MM.1S (cell line): ENCODE measurements at regions not wholly inside any gene's neighbourhood (a gene's known extent, or its start where the extent isn't known, plus 50 kb on each side); places are given as distances from the start of the nearest gene placed in this dataset.

Source experiments
- DNase-seq: peaks from one replicate; pipeline ENCODE4 v3.0.0-alpha.2; 2015
- H2AFZ ChIP-seq: fragments of 300-600 bp; sonication (generic); 2 replicates; pipeline ENCODE4 v1.6.0; 2016; ENCODE audit warnings: antibody characterized with exemption, low read length
- H3F3A ChIP-seq: fragments of 300-600 bp; sonication (generic); 2 replicates; pipeline ENCODE4 v1.6.1; 2016; ENCODE audit warnings: mild to moderate bottlenecking, antibody characterized with exemption, low read length, moderate library complexity, mixed read lengths; ENCODE audit not compliant: insufficient read depth
- H3K27ac ChIP-seq: fragments of 300-600 bp; sonication (generic); 2 replicates; pipeline ENCODE4 v1.5.1; 2016; ENCODE audit warnings: mild to moderate bottlenecking, low read length
- H3K27me3 ChIP-seq: fragments of 300-600 bp; sonication (generic); replicated peaks from 2 replicates; pipeline ENCODE4 v1.6.0; 2016; ENCODE audit warnings: low read length; ENCODE audit not compliant: insufficient read depth
- H3K36me3 ChIP-seq: fragments of 300-600 bp; sonication (generic); replicated peaks from 2 replicates; pipeline ENCODE4 v1.6.1; 2016; ENCODE audit warnings: mild to moderate bottlenecking, low read length, mixed read lengths; ENCODE audit not compliant: insufficient read depth
- H3K4me1 ChIP-seq: fragments of 300-600 bp; sonication (generic); 2 replicates; pipeline ENCODE4 v1.6.1; 2016; ENCODE audit warnings: low read length, mixed read lengths
- H3K4me2 ChIP-seq: fragments of 300-600 bp; sonication (generic); 2 replicates; pipeline ENCODE4 v1.6.0; 2016; ENCODE audit warnings: low read depth, low read length
- H3K4me3 ChIP-seq: fragments of 300-600 bp; sonication (generic); 2 replicates; pipeline ENCODE4 v1.5.1; 2016; ENCODE audit warnings: low read length, mixed read lengths
- H3K79me2 ChIP-seq: fragments of 300-600 bp; sonication (generic); 2 replicates; pipeline ENCODE4 v1.6.1; 2016; ENCODE audit warnings: mixed run types, low read length, mixed read lengths
- H3K9ac ChIP-seq: fragments of 300-600 bp; sonication (generic); 2 replicates; pipeline ENCODE4 v1.6.1; 2016; ENCODE audit warnings: low read length, mixed read lengths
- H3K9me2 ChIP-seq: fragments of 300-600 bp; sonication (generic); replicated peaks from 2 replicates; pipeline ENCODE4 v1.6.1; 2016; ENCODE audit warnings: mild to moderate bottlenecking, low read length, mixed read lengths; ENCODE audit not compliant: insufficient read depth
- H3K9me3 ChIP-seq: fragments of 300-600 bp; sonication (generic); replicated peaks from 2 replicates; pipeline ENCODE4 v1.6.1; 2016; ENCODE audit warnings: mild to moderate bottlenecking, low read length, mixed read lengths; ENCODE audit not compliant: insufficient read depth
- H4K20me1 ChIP-seq: fragments of 300-600 bp; sonication (generic); 2 replicates; pipeline ENCODE4 v1.6.1; 2016; ENCODE audit warnings: mild to moderate bottlenecking, low read length, moderate library complexity, mixed read lengths; ENCODE audit not compliant: insufficient read depth
- CTCF ChIP-seq: fragments of 300-600 bp; sonication (generic); IDR thresholded peaks from 2 replicates; pipeline ENCODE4 v1.5.1; 2016; ENCODE audit warnings: antibody characterized with exemption, low read length, mixed read lengths
- EZH2 ChIP-seq: fragments of 300-600 bp; sonication (generic); optimal IDR thresholded peaks from 2 replicates; pipeline ENCODE3; 2017; ENCODE audit warnings: low read depth, mild to moderate bottlenecking, antibody characterized with exemption, low read length, mixed read lengths
- EZH2phosphoT487 ChIP-seq: fragments of 300-600 bp; sonication (generic); IDR thresholded peaks from 2 replicates; pipeline ENCODE4 v1.6.1; 2018; ENCODE audit warnings: antibody characterized with exemption, low read length

GRCh38 chr16:35751191-35751941 is 2292.0 kb downstream of the TP53TG3F start:
- Histone ChIP-seq H3K9me3 (no peaks in the 10 kb centered on the region), H2AFZ (no peak overlapping the region)
- DNase-seq = no peak

GRCh38 chr16:35752012-35752772 is 2292.8 kb downstream of the TP53TG3F start:
- Histone ChIP-seq H3K9me2 (no peaks in the 10 kb centered on the region), H3K27me3 (no peaks in the 10 kb centered on the region), H4K20me1 (no peaks in the 10 kb centered on the region), H3K27ac (no peak overlapping the region), H3K79me2 (no peaks in the 10 kb centered on the region), H3K4me1 (no peaks in the 10 kb centered on the region), H3K4me2 (no peak overlapping the region), H3K4me3 (no peak overlapping the region), H3K9ac (no peak overlapping the region), H2AFZ (no peak overlapping the region), H3K36me3 (no peaks in the 10 kb centered on the region), H3F3A (no peaks in the 10 kb centered on the region), H3K9me3 (no peaks in the 10 kb centered on the region)
- no peak for TF ChIP-seq CTCF
- no peak for TF ChIP-seq EZH2phosphoT487
- no peak for TF ChIP-seq EZH2
- DNase-seq = no peak

More at GRCh38 chr16:35751191-35751941, 2292.0 kb downstream of the TP53TG3F start:
- Histone ChIP-seq H3K9ac (no peak overlapping the region), H3K27ac (no peak overlapping the region), H3K79me2 (no peaks in the 10 kb centered on the region), H4K20me1 (no peaks in the 10 kb centered on the region), H3K9me2 (no peaks in the 10 kb centered on the region), H3K36me3 (no peaks in the 10 kb centered on the region), H3K4me2 (no peak overlapping the region), H3K27me3 (no peaks in the 10 kb centered on the region), H3K4me1 (no peaks in the 10 kb centered on the region), H3F3A (no peaks in the 10 kb centered on the region), H3K4me3 (no peak overlapping the region)
- TF ChIP-seq EZH2phosphoT487 (no peak), CTCF (no peak), EZH2 (no peak)

DNA sequence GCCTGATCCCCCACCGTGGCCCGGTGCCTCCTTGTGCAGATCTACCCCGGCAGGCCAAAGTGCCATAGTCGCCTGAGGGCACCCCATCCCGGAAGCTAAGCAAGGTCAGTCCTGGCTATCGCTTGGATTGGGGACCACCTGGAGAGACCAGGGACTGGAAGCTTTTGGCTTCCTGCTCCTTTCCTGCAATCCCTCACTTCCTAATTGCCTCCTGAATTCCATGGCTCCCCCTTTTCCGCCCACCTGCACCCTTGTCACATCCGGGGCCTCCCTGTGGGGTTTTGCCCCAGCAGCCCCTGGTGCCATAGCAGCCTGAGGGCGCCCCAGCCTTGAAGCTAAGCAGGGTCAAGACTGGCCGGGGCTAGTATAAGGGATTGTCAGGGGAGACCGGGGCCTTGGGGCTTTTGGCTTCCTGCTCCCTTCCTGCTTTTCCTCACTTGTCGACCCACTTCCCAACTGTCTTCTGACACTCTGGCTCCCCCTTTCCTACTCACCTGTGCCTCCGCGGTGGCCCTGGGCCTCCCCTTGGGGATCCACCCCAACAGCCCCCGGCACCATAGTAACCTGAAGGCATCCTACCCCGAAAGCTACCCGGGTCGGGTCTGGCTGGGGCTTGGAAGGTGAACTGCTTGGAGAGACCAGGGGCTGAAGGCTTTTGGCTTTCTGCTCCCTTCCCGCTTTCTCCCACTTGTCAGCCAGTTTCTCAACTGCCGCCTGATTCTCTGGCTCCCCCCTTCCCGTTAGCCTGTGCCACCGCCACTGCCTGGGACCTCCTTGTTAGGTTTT is 2293.6 kb downstream of the TP53TG3F start:
- no peak overlapping the region for H3K4me2 ChIP-seq
- no peak for DNase-seq

More for the DNA sequence above, 2293.6 kb downstream of the TP53TG3F start:
- no peak overlapping the region for H3K4me3 ChIP-seq
- no peak overlapping the region for H2AFZ ChIP-seq
- TF ChIP-seq EZH2phosphoT487 (no peak), EZH2 (no peak), CTCF (no peak)
- no peak overlapping the region for H3K9ac ChIP-seq
- H3K9me2 ChIP-seq = no peaks in the 10 kb centered on the region
- H3K9me3 ChIP-seq = no peaks in the 10 kb centered on the region
- H3K36me3 ChIP-seq = no peaks in the 10 kb centered on the region
- H3F3A ChIP-seq = no peaks in the 10 kb centered on the region
- no peaks in the 10 kb centered on the region for H3K27me3 ChIP-seq
- no peaks in the 10 kb centered on the region for H4K20me1 ChIP-seq
- no peaks in the 10 kb centered on the region for H3K79me2 ChIP-seq
- no peaks in the 10 kb centered on the region for H3K4me1 ChIP-seq
- H3K27ac ChIP-seq = no peak overlapping the region
